ENCODE measurements at regions not wholly inside any gene's neighbourhood (a gene's known extent, or its start where the extent isn't known, plus 50 kb on each side); places are given as distances from the start of the nearest gene placed in this dataset.

GRCh38 chr18:41899535-41899934, 55.5 kb upstream of the PIK3C3 start:
- H3K27ac Mint-ChIP-seq, result no peak overlapping the region
- H3K4me3 Mint-ChIP-seq, result no peak overlapping the region
- Histone ChIP-seq H3K9me2 (ENCODE audit: insufficient read depth) (peaks cover 6% of the 10 kb centered on the region), H3K27me3 (ENCODE audit: insufficient read depth) (no peaks in the 10 kb centered on the region), H4K20me1 (replicated peaks; ENCODE audit: insufficient read depth) (no peaks in the 10 kb centered on the region), H2AFZ (no peak overlapping the region), H3F3A (replicated peaks; ENCODE audit: low read depth) (no peaks in the 10 kb centered on the region), H3K36me3 (ENCODE audit: insufficient read depth) (peaks cover 8% of the 10 kb centered on the region; the same call in 1 of the 2 replicates), H3K4me3 (no peak overlapping the region), H3K27ac (ENCODE audit: low read depth) (no peak overlapping the region), H3K79me2 (replicated peaks; ENCODE audit: insufficient read depth) (no peaks in the 10 kb centered on the region), H3K4me2 (no peak overlapping the region), H3K4me1 (ENCODE audit: insufficient read depth) (peaks cover 16% of the 10 kb centered on the region)
- peaks cover 5% of the 10 kb centered on the region; the same call in 2 of the 3 replicates for H3K4me1 Mint-ChIP-seq
- peaks cover 20% of the 10 kb centered on the region for H3K9me3 Mint-ChIP-seq
- peaks cover 19% of the 10 kb centered on the region; the same call in 2 of the 3 replicates for H3K36me3 Mint-ChIP-seq (ENCODE audit: low read depth)
- TF ChIP-seq ZNF331 (CRISPR knock-in tag; IDR thresholded peaks at IDR 0.05; ENCODE audit: low read depth), result no peak
- TF ChIP-seq NANOG (IDR thresholded peaks at IDR 0.05; ENCODE audit: borderline replicate concordance), result no peak
- TF ChIP-seq EZH2phosphoT487 (IDR thresholded peaks at IDR 0.05; ENCODE audit: unreplicated experiment), result no peak
- no peak for TF ChIP-seq STAT1 (IDR thresholded peaks at IDR 0.05; ENCODE audit: unreplicated experiment)
- TF ChIP-seq CTCF (conservative IDR thresholded peaks at IDR 0.05; ENCODE audit: low read depth in 2 of 2), result peak; percentile 25 to 54; a peak in 3 of 4 replicates
- ATAC-seq (no peak), DNase-seq (ENCODE audit: low spot score) (peak; percentile 3)
- no peaks in the 10 kb centered on the region for H3K27me3 Mint-ChIP-seq (ENCODE audit: insufficient read depth, low read depth, poor library complexity)

DNA sequence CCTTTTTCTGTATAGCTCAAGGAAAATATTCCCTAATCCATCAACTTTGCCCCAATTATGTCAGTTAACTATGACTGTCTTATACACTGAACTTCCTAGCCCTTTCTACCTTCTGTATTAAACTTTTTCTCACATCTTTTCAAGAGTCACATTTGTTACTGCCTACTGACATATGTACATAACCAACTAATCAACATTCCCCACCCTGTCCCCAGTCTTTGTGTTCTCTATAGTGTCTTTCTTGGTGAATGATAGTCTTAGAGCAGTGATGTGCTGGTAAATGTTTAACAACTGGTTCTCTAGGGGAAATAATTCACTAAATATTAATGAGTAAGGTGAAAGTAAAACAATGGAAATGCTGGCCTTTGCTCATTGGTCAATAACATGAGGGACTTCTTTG, 61.6 kb upstream of the PIK3C3 start:
- Histone ChIP-seq H3K36me3 (ENCODE audit: insufficient read depth) (peaks cover 8% of the 10 kb centered on the region; the same call in 1 of the 2 replicates), H4K20me1 (replicated peaks; ENCODE audit: insufficient read depth) (no peaks in the 10 kb centered on the region), H3K27me3 (ENCODE audit: insufficient read depth) (no peaks in the 10 kb centered on the region), H3K79me2 (replicated peaks; ENCODE audit: insufficient read depth) (no peaks in the 10 kb centered on the region), H3F3A (replicated peaks; ENCODE audit: low read depth) (no peaks in the 10 kb centered on the region), H3K4me1 (ENCODE audit: insufficient read depth) (peaks cover 14% of the 10 kb centered on the region), H3K27ac (ENCODE audit: low read depth) (no peak overlapping the region), H3K4me2 (no peak overlapping the region), H3K9me2 (ENCODE audit: insufficient read depth) (peaks cover 2% of the 10 kb centered on the region; the same call in 1 of the 2 replicates), H3K4me3 (no peak overlapping the region), H2AFZ (no peak overlapping the region)
- Mint-ChIP-seq H3K27ac (no peak overlapping the region), H3K4me3 (no peak overlapping the region), H3K27me3 (ENCODE audit: insufficient read depth, low read depth, poor library complexity) (no peaks in the 10 kb centered on the region), H3K36me3 (ENCODE audit: low read depth) (peaks cover 19% of the 10 kb centered on the region; the same call in 2 of the 3 replicates), H3K4me1 (peaks cover 5% of the 10 kb centered on the region; the same call in 2 of the 3 replicates), H3K9me3 (peaks cover 20% of the 10 kb centered on the region)
- ATAC-seq, result no peak
- no peak for DNase-seq (ENCODE audit: low spot score)
- TF ChIP-seq, protein P1, sequence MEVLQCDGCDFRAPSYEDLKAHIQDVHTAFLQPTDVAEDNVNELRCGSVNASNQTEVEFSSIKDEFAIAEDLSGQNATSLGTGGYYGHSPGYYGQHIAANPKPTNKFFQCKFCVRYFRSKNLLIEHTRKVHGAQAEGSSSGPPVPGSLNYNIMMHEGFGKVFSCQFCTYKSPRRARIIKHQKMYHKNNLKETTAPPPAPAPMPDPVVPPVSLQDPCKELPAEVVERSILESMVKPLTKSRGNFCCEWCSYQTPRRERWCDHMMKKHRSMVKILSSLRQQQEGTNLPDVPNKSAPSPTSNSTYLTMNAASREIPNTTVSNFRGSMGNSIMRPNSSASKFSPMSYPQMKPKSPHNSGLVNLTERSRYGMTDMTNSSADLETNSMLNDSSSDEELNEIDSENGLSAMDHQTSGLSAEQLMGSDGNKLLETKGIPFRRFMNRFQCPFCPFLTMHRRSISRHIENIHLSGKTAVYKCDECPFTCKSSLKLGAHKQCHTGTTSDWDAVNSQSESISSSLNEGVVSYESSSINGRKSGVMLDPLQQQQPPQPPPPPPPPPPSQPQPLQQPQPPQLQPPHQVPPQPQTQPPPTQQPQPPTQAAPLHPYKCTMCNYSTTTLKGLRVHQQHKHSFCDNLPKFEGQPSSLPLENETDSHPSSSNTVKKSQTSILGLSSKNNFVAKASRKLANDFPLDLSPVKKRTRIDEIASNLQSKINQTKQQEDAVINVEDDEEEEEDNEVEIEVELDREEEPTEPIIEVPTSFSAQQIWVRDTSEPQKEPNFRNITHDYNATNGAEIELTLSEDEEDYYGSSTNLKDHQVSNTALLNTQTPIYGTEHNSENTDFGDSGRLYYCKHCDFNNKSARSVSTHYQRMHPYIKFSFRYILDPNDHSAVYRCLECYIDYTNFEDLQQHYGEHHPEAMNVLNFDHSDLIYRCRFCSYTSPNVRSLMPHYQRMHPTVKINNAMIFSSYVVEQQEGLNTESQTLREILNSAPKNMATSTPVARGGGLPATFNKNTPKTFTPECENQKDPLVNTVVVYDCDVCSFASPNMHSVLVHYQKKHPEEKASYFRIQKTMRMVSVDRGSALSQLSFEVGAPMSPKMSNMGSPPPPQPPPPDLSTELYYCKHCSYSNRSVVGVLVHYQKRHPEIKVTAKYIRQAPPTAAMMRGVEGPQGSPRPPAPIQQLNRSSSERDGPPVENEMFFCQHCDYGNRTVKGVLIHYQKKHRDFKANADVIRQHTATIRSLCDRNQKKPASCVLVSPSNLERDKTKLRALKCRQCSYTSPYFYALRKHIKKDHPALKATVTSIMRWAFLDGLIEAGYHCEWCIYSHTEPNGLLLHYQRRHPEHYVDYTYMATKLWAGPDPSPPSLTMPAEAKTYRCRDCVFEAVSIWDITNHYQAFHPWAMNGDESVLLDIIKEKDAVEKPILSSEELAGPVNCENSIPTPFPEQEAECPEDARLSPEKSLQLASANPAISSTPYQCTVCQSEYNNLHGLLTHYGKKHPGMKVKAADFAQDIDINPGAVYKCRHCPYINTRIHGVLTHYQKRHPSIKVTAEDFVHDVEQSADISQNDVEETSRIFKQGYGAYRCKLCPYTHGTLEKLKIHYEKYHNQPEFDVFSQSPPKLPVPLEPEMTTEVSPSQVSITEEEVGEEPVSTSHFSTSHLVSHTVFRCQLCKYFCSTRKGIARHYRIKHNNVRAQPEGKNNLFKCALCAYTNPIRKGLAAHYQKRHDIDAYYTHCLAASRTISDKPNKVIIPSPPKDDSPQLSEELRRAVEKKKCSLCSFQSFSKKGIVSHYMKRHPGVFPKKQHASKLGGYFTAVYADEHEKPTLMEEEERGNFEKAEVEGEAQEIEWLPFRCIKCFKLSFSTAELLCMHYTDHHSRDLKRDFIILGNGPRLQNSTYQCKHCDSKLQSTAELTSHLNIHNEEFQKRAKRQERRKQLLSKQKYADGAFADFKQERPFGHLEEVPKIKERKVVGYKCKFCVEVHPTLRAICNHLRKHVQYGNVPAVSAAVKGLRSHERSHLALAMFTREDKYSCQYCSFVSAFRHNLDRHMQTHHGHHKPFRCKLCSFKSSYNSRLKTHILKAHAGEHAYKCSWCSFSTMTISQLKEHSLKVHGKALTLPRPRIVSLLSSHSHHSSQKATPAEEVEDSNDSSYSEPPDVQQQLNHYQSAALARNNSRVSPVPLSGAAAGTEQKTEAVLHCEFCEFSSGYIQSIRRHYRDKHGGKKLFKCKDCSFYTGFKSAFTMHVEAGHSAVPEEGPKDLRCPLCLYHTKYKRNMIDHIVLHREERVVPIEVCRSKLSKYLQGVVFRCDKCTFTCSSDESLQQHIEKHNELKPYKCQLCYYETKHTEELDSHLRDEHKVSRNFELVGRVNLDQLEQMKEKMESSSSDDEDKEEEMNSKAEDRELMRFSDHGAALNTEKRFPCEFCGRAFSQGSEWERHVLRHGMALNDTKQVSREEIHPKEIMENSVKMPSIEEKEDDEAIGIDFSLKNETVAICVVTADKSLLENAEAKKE (CRISPR knock-in tag; IDR thresholded peaks at IDR 0.05), result no peak
- TF ChIP-seq POLR2AphosphoS5 (IDR thresholded peaks at IDR 0.05; ENCODE audit: low read depth), result no peak
- no peak for TF ChIP-seq STAT1 (IDR thresholded peaks at IDR 0.05; ENCODE audit: unreplicated experiment)
- no peak for TF ChIP-seq CREB1 (CRISPR knock-in tag; IDR thresholded peaks at IDR 0.05; ENCODE audit: low read depth)
- no peak for TF ChIP-seq EZH2 (IDR thresholded peaks at IDR 0.05; ENCODE audit: low read depth, unreplicated experiment)
- TF ChIP-seq EZH2phosphoT487 (IDR thresholded peaks at IDR 0.05; ENCODE audit: unreplicated experiment), result no peak
- TF ChIP-seq JUNB (IDR thresholded peaks at IDR 0.05; ENCODE audit: unreplicated experiment), result no peak
- TF ChIP-seq ZNF331 (CRISPR knock-in tag; IDR thresholded peaks at IDR 0.05; ENCODE audit: low read depth), result no peak
- no peak for TF ChIP-seq ETS1 (IDR thresholded peaks at IDR 0.05)
- TF ChIP-seq ZNF114 (CRISPR knock-in tag; IDR thresholded peaks at IDR 0.05), result no peak

All from GM23338 (cell line).